ENCODE measurements at regions not wholly inside any gene's neighbourhood (a gene's known extent, or its start where the extent isn't known, plus 50 kb on each side); places are given as distances from the start of the nearest gene placed in this dataset.

- DNase-seq, result no peak
Measured at GRCh38 chr1:30037251-30038118, 685.9 kb downstream of the MATN1 start.

GRCh38 chr1:30036666-30037065, 686.7 kb downstream of the MATN1 start:
- DNase-seq, result no peak

DNA sequence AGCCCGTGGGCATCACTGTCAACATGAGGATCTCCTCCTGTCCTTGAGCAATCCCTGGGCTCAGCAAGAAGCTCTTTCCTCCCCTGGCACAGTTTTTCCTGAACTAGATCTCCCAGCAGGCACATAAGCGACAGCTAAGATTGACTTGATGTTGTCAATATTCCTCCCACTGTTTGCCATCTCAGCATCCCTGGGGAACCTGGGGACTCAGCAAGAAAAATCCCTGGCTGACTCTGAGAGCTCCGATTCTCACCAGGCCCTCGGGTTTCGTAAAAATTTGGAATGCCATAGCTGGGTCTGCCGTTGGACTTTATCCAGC, 687.2 kb downstream of the MATN1 start:
- DNase-seq, result no peak

DNA sequence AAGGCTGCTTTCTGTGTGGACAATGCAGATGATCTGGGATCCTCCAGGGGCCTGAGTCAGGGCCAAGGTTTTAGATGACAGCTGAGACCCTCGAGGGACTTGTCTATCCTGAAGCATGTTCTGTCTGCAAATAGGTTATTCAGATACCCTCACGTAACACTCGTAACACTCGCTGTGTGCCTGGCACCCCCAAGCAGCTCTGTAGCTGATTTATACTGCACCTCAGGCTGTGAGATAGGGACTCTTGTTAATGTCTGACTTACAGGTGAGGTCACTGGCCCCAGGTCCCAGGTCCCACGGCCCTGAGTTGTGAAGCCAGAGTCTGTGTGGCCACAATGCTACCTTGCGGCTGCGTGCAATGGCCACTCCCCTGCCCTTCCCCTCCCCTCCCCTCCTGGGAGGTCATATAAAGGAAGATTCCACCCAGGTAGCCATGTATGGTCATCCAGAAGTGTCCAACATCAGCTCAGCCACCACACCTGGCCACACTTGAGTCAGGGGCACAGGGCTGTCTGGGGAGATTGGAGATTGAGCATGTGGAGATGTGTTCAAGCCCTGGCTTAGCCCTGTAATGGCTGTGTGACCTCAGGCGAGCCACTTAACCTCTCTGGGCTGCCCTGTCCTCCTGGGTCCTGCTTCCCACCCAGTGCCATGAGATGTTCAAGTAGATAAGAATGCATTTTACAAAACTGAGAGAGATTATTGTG, 687.7 kb downstream of the MATN1 start:
- DNase-seq, result no peak

DNA sequence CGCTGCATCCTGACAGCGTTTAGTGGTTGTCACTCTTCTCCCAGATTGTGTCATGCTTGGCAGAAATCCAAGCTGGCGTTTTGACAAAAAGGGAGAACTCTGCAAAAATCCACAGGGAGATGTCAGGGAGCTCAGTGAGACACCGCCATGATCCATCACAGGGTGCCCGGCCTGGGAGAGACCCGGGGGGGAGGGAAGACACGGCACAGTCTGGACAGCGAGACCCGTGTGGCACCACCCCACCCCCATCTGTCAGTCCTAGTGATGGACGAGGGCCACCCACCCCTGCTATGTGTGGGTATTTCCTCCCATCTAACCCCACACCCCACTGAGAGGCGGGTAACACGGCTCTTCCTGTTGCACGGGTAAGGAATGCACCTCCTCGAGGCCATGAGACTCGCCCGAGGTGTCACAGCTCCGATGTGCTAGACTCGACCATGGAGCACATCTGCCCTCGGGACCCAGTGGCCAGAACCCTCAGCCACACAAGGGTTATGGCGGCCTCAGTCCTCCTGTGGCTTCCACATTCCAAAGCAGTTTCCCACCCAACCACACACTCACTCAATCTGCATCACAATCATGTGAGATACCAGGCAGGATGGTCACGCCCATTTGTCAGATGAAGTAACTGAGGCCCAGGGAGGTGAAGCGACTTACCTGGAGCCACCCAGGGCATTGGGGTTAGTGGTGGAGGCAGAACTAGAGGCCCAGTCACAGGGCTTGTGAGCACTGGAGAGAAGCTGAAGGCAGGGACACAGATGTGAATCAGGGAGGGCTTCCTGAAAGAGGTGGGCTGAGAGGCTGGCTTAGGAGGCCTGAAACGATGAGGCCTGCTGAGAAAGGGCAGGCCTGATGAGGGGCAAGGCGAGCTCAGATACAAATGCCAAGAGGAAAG, 688.5 kb downstream of the MATN1 start:
- DNase-seq, result peak; percentile 37 to 48

- no peak for DNase-seq
Measured at GRCh38 chr1:30034105-30034626, 689.2 kb downstream of the MATN1 start.

DNA sequence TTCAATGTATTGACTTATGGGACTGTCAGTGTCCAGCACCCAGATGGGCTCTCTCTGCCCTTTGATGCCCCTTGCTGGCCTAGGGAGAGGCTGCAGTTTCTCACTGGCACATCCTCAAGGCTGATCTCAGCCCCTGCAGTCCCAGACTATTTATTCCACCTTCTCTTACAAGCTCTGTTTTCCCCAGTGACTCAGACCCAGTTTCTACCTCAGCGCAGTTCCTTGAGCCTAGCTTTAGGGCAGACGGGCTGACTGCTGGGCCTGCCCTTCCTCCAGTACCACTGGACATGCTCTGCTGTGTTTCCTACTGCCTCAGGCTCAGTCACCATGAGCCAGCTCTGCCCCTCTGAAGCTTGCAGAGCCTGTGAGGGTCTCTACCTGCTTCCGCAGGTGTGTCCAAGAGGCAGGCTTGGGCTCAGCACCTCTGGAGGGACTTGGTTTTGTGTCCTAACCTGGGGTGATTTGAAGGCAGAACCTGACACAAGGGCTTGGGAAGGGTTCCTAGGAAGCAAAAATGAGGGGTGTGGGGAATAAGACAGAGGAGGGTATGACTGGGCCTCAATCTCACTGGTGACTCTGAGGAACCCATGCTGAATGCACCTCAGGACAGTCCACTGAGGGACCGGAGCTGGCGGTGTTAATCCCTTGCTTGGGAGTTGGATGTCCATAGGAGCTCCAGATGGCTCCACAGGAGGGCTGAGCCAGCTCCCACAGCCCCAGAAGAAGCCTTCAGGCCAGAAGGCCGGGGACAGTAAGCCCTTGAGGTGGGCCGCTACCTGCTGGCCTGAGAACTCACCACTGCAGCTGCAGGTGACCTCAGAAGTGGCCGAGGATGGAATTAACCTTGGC, 689.9 kb downstream of the MATN1 start:
- DNase-seq, result no peak

GRCh38 chr1:30032302-30032701, 691.1 kb downstream of the MATN1 start:
- DNase-seq, result no peak

DNA sequence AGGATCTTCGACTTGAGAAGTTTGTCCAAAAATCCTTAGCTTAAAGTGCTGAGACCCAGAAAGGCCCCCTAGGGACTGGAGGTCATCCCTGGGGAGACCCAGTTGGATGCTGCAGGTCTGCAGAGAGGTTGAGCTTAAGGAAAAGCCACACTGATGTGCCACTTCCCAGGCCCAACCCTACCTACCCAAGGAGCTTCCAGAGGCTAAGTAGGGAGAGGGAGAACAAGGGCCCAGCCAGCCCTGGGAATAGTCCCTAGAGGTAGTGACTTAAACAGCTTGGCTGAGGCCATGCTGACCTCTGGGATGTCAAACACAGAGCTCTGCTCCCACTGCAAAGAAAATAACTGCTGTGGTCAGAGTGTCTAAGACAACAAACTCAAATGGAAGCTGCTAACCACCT, 693.7 kb downstream of the MATN1 start:
- DNase-seq, result no peak

DNA sequence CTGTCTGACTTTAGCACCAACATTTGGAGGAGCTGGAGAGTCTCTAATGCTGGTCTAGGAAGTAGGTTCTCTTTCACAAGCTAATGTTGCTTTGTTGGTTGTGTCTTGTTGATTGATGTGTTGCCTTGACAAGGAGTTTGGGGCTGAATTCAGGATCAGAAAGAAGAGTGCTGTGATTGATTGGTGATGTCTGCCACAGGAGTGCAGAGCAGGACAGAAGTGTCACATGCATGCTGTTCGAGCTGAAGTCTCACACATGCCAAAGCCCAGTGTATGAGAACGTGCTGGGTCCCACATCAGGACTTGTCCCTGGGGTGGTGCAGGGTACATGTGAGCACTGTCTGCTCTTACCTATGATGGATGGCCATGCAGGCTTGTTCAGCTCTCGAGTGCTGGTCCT, 694.4 kb downstream of the MATN1 start:
- DNase-seq, result no peak

DNA sequence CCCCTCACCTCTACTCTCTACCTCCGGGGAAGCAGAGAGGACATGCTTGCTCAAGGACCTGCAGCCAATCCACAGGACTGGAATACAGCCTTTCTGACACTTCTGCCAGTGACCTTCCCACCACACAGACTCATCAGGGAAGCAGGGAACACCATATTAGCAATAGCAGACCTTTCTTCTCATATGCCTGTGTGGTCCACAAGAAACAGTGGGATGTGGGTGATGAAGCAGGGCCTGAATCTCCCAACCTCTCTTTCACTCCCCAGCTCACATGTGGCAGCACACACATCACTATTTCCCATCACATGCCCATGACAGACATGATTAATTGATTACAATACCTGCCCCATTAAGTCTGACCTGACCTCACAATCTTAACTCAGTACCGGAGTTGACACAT, 695.1 kb downstream of the MATN1 start:
- DNase-seq, result no peak

GRCh38 chr1:30027247-30027646, 696.1 kb downstream of the MATN1 start:
- no peak for DNase-seq

DNA sequence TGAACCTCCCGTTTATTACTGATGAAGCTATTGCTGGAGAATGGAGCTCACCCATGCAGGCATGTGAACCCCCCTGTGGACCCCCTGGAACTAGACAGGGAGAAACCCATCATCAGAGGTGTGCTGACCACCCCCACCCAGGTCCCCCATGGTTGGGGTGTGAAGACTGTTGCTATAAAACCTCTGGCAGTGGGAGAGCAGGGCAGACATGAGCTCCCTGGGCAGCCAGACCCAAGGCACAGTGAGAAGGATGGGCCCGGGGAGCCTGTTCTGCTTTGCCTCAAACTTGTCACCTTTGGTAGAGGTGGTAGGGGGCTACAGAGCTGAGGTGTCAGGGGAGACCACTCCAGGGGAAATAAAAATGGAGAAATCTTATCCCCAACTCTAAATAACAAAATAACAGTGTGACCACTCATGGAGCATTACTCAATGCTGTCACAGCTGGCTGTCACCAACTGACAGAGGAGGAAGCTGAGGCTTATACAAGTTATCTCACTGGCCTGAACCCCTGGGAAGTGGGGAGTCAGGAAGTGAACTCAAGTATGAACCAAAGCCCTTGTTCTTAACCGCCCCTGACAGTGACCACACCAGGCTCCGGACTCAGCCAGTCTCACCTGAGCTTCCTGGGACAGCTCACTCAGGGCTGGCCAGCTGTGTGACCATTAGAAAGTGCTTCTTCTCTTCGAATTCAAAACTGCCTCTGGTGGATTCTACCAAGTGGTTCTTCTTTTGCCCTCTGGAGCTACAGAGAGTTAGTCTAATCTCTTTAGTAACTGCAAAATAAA, 698.8 kb downstream of the MATN1 start:
- no peak for DNase-seq

DNA sequence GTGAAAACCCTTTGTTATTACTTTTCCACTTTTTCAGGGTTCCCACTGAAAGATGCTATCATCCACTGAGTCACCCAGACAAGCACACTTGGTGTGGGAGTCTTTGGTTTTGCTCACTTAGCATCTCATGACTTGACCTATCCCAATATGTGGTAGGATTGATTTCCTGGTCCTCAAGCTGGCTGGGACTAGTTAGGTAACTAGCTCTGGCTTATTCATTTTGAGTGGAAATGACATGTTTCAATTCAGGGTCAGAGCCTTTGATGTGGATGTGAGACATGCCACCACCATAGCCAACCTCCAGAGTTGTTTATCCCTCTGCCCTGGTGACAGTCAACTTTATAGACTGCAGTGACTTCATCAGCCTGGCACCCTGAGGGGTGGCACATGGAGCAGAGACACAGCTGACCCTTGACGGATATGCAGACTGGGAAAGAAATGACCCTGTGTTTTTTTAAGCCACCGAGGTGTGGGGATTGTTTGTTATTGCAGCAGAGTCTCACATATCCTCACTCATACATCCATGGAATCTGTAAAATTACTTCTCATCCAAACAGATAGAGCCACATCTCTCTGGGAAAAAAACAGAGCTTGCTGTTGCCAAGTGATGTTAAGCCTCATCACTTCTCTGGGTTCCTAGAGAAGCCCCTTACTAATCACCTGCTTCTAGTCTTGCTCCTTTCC, 699.9 kb downstream of the MATN1 start:
- no peak for DNase-seq

DNA sequence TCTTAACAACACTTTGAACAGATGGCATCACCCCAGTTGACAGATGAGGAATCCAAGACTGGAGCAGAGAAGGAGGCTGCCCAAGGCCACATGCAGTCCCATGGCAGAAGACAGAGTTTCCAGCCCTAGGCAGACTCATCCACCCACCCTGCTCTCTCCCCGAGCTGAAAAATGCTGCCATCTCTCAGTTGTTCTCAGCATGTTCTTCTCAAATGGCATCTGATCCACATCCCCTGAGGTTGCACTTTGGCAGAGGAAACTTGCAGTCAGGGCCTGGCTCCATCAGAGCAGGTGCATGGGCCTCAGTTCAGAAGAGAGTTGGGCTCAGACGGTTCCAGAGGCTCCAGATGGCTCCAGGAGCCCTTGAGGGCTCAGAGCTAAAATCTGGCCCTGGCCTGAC, 709.4 kb downstream of the MATN1 start:
- no peak for DNase-seq

DNA sequence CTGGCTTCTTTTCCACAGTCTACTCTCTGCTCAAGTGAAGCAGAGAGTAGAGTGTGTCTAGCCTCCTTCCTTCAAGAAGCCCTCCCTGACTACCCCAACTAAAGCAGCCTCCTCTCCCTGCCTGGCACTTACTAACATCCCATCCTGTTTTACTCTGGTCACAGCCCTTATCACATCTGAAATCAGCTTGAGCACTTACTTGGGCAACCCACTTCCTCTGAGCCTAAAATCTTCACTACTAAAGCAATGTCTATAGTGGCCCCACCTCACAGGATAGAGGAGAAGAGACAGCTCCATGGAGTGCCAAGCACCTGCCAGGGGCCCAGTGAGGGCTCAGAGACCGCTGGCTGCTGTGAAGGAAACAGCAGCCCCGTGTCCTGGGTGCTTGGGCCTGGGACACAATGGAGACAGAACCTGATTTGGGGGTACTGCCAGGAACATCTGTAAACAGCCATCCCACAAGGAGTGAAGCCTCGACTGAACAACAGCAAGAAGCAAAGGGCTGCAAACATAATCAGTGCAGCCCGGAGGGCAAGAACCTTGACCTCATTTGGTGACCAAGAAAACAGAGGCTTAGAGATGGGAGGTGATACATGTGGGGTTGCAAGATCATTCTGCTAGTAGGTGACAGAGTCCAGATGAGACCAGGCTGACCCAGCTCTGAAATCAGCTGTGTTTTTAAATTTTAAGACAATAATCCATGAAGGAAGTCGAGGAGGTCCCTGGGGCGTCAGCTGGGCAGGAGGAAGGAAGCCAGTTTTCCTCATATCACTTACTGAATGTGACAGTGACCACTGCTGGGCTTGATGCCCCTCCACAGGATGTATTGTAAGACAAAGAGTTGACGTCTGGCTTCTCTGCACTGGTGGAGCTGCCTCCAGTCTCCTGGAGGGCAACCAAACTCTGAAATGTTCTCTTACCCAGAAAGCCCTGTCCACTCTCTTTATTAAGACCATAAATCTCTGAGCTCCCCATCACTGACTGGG, 710.6 kb downstream of the MATN1 start:
- no peak for DNase-seq

- DNase-seq, result no peak
Measured at GRCh38 chr1:30011970-30012369, 711.4 kb downstream of the MATN1 start.

DNA sequence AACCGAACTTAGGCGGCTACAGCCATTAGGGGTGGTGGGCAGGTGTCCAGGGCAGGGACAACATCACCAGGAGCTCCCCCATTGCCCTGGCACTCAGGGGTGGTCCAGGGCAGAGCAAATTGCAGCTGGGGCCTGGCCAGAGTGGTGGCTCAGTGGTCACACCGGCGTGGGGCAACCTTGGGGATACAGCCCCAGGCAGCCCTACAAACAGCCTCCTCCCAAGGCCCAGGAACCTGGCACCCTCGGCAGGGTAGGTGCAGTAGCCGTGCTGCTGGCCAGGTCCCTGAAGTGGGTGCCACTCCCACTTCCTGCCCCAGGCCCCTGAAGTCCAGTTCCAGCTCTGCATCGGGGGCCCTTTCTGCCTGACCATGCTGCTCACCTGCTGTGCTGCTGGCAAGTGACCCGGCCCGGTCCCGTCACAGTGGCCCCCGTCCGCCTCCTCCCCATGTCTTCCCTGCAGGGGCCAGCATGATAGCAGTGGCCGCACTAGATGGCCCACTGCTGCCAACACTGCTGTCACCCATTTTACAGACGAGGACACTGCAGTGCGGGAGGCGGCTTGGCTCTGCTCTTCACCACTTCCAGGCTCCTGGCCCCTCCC, 712.8 kb downstream of the MATN1 start:
- no peak for DNase-seq

- no peak for DNase-seq
Measured at GRCh38 chr1:30009720-30010119, 713.7 kb downstream of the MATN1 start.
